GM12878 (cell line): ENCODE measurements at regions not wholly inside any gene's neighbourhood (a gene's known extent, or its start where the extent isn't known, plus 50 kb on each side); places are given as distances from the start of the nearest gene placed in this dataset.

Experiments used
- ATAC-seq: fragments of 200-7000 bp; cut with Tn5 transposase; 3 replicates; pipeline ENCODE4 v1.9.1; 2020; ENCODE audit warnings: mild to moderate bottlenecking, moderate library complexity
- BruUV-seq: library from RNA; stranded (reverse); fragments of 400-500 nt; replicated peaks from 2 replicates; lab custom pipeline; 2021; lab: Mats Ljungman, UMichigan
- CTCF ChIA-PET: fragments of 300-600 bp; sonication (Branson Sonifier 250); formaldehyde crosslinking; extraction: SDS; loops from one replicate; lab custom pipeline; 2021; ENCODE audit warnings: inconsistent platforms; lab: Yijun Ruan, JAX
- POLR2A ChIA-PET: fragments of 350-600 bp; formaldehyde crosslinking; extraction: SDS; loops from one replicate; lab custom pipeline; 2021; ENCODE audit warnings: inconsistent platforms; lab: Charles Lee
- RAD21 ChIA-PET: fragments of 300-600 bp; sonication (Branson Sonifier 250); formaldehyde crosslinking; loops from one replicate; lab custom pipeline; 2023; ENCODE audit warnings: antibody characterized with exemption; ENCODE audit not compliant: unreplicated experiment; lab: Charles Lee
- SMC1A ChIA-PET: fragments of 300-600 bp; sonication (Branson Sonifier 250); formaldehyde crosslinking; loops from one replicate; lab custom pipeline; 2023; ENCODE audit not compliant: unreplicated experiment, uncharacterized antibody; lab: Charles Lee
- DNase-seq: peaks from one replicate; pipeline ENCODE4 v3.0.0-alpha.2; 2011; ENCODE audit warnings: low read depth, low spot score
- FAIRE-seq: peaks from 3 replicates; lab custom pipeline; 2011; peaks lifted over from hg19 to GRCh38; lab: Jason Lieb, UNC
- H2AFZ ChIP-seq: 2 replicates; pipeline ENCODE4 v1.6.0; 2011; ENCODE audit warnings: low read depth, low read length, control low read depth; ENCODE audit not compliant: control insufficient read depth
- H3K27ac ChIP-seq: 2 replicates; pipeline ENCODE4 v1.5.1; 2011; ENCODE audit warnings: control low read depth; ENCODE audit not compliant: control insufficient read depth, insufficient read depth
- H3K27me3 ChIP-seq, 2 experiments: replicated peaks in 1 of 2; 2 replicates each; pipeline versions ENCODE4 v1.6.0 to v1.6.1; 2011; ENCODE audit warnings: low read length in 1 of 2; ENCODE audit not compliant: control insufficient read depth in 2 of 2, insufficient read depth in 2 of 2
- H3K36me3 ChIP-seq, 2 experiments: 2 replicates each; pipeline ENCODE4 v1.5.1; 2011; ENCODE audit warnings: low read length in 1 of 2; ENCODE audit not compliant: control insufficient read depth in 2 of 2, insufficient read depth in 2 of 2
- H3K4me1 ChIP-seq: 2 replicates; pipeline ENCODE4 v1.6.1; 2011; ENCODE audit warnings: mild to moderate bottlenecking, low read length, moderate library complexity, mixed read lengths; ENCODE audit not compliant: control insufficient read depth, insufficient read depth
- H3K4me2 ChIP-seq: 2 replicates; pipeline ENCODE4 v1.6.0; 2011; ENCODE audit warnings: control low read depth; ENCODE audit not compliant: control insufficient read depth, insufficient read depth
- H3K4me3 ChIP-seq: fragments of 200-600 bp; sonication (generic); 2 replicates; pipeline ENCODE4 v1.5.1; 2016
- H3K79me2 ChIP-seq: 2 replicates; pipeline ENCODE4 v1.6.0; 2011; ENCODE audit warnings: low read length; ENCODE audit not compliant: control insufficient read depth, insufficient read depth
- H3K9ac ChIP-seq: 2 replicates; pipeline ENCODE4 v1.8.0; 2011; ENCODE audit warnings: low read length, control low read depth, mixed read lengths; ENCODE audit not compliant: control insufficient read depth, insufficient read depth
- H3K9me3 ChIP-seq: replicated peaks from 3 replicates; pipeline ENCODE4 v1.5.1; 2011; ENCODE audit warnings: mild to moderate bottlenecking, low read length; ENCODE audit not compliant: control insufficient read depth, insufficient read depth
- H4K20me1 ChIP-seq: 2 replicates; pipeline ENCODE4 v1.6.0; 2011; ENCODE audit not compliant: control insufficient read depth, insufficient read depth
- ASH2L ChIP-seq: fragments of 300-600, 200-600 bp; sonication (generic); IDR thresholded peaks from 2 replicates; pipeline ENCODE4 v1.6.1; 2017; ENCODE audit warnings: low read depth, mild to moderate bottlenecking, borderline replicate concordance
- ATF7 ChIP-seq: fragments of 450-650 bp; IDR thresholded peaks from 2 replicates; pipeline ENCODE4 v1.6.1; 2016; ENCODE audit warnings: low read depth, mild to moderate bottlenecking
- JUND ChIP-seq: IDR thresholded peaks from 2 replicates; pipeline ENCODE4 v1.6.1; 2012; ENCODE audit warnings: low read depth, mild to moderate bottlenecking, low read length, improper control_type of control experiment, moderate library complexity
- KAT2A ChIP-seq: conservative IDR thresholded peaks from 2 replicates; pipeline ENCODE4 v1.6.1; 2011; ENCODE audit warnings: low read depth, low read length; ENCODE audit not compliant: control insufficient read depth
- KDM1A ChIP-seq: fragments of 200-600 bp; sonication (generic); IDR thresholded peaks from 2 replicates; pipeline ENCODE4 v1.6.1; 2016; ENCODE audit warnings: borderline replicate concordance
- MEF2A ChIP-seq: IDR thresholded peaks from 2 replicates; pipeline ENCODE4 v1.6.1; 2011; ENCODE audit warnings: low read depth, mild to moderate bottlenecking, low read length, moderate library complexity; ENCODE audit not compliant: insufficient read depth
- ZNF274 ChIP-seq: IDR thresholded peaks from one replicate; pipeline ENCODE4 v1.8.0; 2011; ENCODE audit not compliant: insufficient read length, insufficient read depth
- ZNF592 ChIP-seq: fragments of 450-650 bp; IDR thresholded peaks from 2 replicates; pipeline ENCODE4 v1.6.1; 2017; ENCODE audit warnings: mild to moderate bottlenecking, moderate library complexity
- WGBS: methylation state at CpG from one replicate; pipeline ENCODE4 v1.1.6; 2016; ENCODE audit warnings: low lambda C conversion rate; ENCODE audit not compliant: insufficient replicate concordance, insufficient coverage; ENCODE audit errors: missing lambda C conversion rate; 5-methylcytosine and 5-hydroxymethylcytosine counted together
- in situ Hi-C: fragments of 300-500 bp; cut with MboI; formaldehyde crosslinking; loops from 9 replicates; pipeline ENCODE4 v1.14.3; 2018; ENCODE audit warnings: mixed read lengths
- intact Hi-C: fragments of 100-400 bp; cut with micrococcal nuclease; formaldehyde crosslinking; loops from one replicate; pipeline ENCODE4 v1.14.2; 2022; ENCODE audit not compliant: unreplicated experiment

DNA sequence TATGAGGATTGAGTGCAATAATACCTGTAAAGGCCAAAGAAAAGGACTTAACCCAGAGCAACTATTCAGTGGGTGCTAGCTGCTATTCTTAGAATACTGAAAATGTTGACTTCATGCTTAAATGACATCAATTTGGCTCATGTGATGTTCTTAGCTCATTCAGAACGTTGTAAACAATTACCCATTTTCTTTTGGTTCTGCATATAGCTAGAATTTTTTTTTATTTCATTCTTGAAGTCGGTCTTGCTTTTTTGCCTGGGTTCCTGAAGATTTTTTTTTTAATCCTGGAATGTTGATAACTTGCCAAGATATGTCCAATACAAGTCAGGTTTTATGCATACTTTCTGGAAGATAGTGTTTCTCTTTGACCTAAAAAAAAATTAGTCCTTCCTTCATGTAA is 772.0 kb downstream of the LTN1 start:
- H2AFZ ChIP-seq: no peak overlapping the region
- no peak for ATAC-seq
- ChIA-PET POLR2A (no interaction called here), RAD21 (no interaction called here), CTCF (no interaction called here), SMC1A (no interaction called here)
- intact Hi-C loops (no loop called here), in situ Hi-C loops (no loop called here)
- no peak overlapping the region for H3K9ac ChIP-seq
- H3K4me2 ChIP-seq: no peak overlapping the region
- no peaks in the 10 kb centered on the region for H3K27me3 ChIP-seq
- H3K4me3 ChIP-seq: no peak overlapping the region
- no peaks in the 10 kb centered on the region for H3K9me3 ChIP-seq
- WGBS: 0% methylated on average over 2 of the region's 2 CpGs
- H3K36me3 ChIP-seq: no peaks in the 10 kb centered on the region
- no peak overlapping the region for H3K27ac ChIP-seq
- FAIRE-seq: no peak
- H3K4me1 ChIP-seq: no peaks in the 10 kb centered on the region
- H4K20me1 ChIP-seq: no peaks in the 10 kb centered on the region
- no TSS peak for BruUV-seq
- TF ChIP-seq ATF7 (no peak), ZNF274 (no peak), KAT2A (no peak), ZNF592 (no peak), MEF2A (no peak), JUND (no peak), ASH2L (no peak), KDM1A (no peak)
- DNase-seq: no peak
- no peaks in the 10 kb centered on the region for H3K79me2 ChIP-seq
